OCI-LY3 (cell line): ENCODE measurements at regions not wholly inside any gene's neighbourhood (a gene's known extent, or its start where the extent isn't known, plus 50 kb on each side); places are given as distances from the start of the nearest gene placed in this dataset.

Experiments used
- EZH2phosphoT487 ChIP-seq: fragments of 200-600 bp; shearing (Covaris generic); IDR thresholded peaks from 2 replicates; pipeline ENCODE4 v1.6.1; 2018; ENCODE audit warnings: antibody characterized with exemption, mixed run types, low read depth
- TF ChIP-seq, protein P1 (sequence below): fragments of 200-600, 300-600 bp; sonication (generic); IDR thresholded peaks from 2 replicates; pipeline ENCODE4 v1.5.1; 2014; ENCODE audit warnings: antibody characterized with exemption, low read length, low read depth

DNA sequence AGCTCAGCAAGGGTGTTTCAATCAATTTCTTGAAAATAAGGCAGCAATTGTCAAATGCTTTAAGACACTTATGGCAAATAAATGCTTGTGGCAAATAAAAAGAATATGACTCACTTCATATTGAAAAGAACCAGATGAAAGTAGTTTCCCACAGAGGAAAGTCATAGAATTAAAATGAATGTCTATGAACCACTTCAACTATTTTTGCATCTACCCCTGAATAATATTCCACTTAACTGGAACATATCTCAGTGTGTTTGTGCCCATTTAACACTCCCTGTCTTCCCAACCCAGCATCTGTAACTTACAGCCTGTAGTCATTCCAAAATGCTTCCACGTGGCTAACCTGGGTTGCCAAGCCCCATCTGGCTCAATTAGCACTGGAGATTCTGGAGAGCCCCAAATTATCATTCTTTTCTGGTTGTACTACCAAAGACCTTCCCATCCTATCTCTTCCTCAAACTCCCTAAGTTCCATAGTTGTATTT lies 84.7 kb downstream of the FEM1C start:
- TF ChIP-seq, protein P1, sequence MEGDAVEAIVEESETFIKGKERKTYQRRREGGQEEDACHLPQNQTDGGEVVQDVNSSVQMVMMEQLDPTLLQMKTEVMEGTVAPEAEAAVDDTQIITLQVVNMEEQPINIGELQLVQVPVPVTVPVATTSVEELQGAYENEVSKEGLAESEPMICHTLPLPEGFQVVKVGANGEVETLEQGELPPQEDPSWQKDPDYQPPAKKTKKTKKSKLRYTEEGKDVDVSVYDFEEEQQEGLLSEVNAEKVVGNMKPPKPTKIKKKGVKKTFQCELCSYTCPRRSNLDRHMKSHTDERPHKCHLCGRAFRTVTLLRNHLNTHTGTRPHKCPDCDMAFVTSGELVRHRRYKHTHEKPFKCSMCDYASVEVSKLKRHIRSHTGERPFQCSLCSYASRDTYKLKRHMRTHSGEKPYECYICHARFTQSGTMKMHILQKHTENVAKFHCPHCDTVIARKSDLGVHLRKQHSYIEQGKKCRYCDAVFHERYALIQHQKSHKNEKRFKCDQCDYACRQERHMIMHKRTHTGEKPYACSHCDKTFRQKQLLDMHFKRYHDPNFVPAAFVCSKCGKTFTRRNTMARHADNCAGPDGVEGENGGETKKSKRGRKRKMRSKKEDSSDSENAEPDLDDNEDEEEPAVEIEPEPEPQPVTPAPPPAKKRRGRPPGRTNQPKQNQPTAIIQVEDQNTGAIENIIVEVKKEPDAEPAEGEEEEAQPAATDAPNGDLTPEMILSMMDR: no peak
- TF ChIP-seq EZH2phosphoT487: no peak
